Dermis blood vessel endothelial cell (primary cell): ENCODE measurements at regions not wholly inside any gene's neighbourhood (a gene's known extent, or its start where the extent isn't known, plus 50 kb on each side); places are given as distances from the start of the nearest gene placed in this dataset.

Experiments used
- DNase-seq: peaks from one replicate; pipeline ENCODE4 v3.0.0; 2010

DNA sequence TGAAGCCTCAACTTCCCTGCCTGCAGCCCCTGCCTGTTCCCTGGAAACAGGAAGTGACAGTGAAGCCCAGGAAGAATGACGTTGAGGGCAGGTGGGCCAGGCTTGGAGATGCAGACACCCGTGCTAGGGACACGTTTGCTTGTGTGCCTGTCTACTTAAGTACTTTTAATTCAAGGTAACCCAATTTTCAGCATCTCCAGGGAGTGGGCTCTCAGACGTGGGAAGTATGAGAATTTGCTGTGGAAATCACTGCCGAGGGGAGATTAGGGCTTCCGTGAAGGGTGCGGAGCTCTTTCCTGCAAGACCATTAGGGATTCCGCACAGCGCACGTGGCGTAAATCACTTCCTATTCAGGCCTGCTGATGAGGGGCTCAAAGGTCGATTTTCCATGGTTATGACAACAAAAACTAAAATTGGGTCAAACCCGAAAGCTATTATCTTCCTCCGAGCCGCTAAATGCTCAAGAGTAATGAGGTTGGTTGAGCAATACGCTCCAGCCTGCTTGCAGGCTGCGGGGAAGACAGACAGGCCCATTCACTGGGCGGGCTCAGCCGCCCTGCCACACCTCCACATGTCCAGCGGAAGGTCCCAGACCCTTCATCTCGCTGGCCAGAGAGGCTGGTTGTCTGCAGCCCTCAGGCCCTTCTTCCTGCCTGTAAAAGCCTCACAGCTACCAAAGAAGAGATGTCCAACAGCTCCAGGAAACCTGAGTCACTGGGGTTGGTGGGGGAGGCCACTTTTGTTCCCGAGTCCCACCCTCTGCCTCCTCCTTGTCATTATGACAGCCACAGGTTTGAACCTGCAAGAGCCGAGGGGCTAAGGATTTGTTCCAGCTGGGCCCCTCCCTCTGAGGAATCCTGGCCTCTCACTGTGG, 109.9 kb downstream of the RBFOX3 start:
- DNase-seq: peak; percentile 5

DNA sequence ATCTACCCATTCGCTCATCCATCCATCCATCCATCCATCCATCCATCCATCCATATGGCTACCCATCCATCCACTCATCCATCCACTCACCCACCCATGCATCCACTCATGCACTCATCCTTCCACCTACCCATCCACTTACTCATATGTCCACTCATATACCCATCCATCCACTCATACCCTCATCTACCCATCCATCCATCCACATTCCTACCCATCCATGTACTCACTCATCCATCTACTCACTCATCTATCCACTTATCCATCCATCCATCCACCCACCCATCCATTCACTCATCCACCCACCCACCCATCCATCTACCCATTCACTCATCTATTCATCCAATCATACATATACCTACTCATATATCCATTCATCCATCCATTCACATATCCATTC, 112.0 kb downstream of the RBFOX3 start:
- DNase-seq: no peak

DNA sequence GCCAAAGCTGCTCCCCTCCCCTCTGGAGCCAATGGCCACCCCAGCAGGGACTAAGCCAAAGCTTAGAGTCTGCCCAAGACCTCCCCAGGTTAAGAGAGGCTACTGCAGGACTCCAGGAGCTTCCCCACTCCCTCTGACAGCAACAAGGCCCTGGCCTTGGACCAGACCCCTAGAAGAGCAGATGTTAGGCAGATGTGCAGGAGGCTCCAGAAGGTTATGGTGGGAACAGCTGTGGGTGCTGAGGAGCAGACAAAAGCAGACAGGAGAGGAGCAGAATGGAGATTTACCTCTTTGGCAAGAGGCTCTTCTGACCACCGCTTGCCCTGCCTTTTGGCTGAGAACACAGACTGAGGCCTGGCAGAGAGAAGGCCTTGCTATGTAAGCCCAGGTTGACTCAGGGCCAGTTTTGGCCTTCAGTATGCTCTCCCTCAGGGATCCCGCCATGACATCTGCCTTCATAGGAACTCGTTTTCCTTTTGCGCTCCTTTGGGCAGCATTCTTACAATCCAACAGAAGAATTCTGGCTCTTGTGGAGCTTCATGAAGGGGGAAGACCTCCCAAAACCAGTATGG, 113.0 kb downstream of the RBFOX3 start:
- DNase-seq: no peak

DNA sequence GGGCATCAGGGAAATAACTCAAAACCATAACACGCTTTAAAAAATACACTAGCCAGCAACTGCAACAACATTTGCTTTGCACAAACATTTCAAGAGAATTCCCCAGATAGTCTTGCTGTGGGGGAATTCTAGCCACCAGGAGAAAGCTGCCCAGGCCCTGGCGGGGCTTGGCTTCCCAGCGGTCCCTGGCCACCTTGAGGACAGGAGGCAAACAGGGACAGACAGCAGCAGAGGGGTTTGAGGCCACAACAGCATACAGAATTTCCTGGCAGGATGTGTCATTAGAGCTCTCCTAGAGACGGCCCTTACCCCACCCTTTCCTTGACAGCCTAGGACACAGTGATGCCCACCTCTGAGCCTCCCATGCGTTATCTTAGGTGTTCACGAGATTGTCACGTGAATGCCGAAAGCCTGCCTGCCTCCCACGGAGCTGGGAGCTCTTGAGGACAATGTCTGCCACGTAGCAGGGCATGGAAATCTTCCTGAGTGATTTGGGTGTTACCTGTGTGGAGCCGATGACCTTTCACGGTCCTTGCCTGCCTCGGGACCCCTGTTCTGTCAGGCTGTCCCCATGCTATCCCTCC, 114.3 kb downstream of the RBFOX3 start:
- no peak for DNase-seq

DNA sequence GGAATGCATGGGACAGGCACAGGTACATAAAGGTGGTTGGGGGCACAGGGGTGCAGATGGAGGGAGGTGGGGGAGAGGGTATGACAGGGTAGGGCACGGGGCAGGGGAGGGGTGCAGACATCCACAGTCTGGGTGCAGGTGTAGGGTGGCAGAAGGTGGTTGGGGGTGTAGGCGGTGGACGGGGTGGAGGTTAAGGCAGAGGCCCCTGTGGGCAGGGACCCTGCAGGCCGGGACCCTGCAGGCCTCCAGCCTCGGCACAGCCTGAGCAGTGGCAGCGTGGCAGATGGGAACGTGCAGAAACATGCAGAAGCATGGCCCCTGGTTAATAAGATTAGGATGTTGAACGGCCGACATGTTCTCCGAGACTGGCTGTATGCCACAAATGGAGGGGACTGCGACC, 115.2 kb downstream of the RBFOX3 start:
- DNase-seq: no peak

DNA sequence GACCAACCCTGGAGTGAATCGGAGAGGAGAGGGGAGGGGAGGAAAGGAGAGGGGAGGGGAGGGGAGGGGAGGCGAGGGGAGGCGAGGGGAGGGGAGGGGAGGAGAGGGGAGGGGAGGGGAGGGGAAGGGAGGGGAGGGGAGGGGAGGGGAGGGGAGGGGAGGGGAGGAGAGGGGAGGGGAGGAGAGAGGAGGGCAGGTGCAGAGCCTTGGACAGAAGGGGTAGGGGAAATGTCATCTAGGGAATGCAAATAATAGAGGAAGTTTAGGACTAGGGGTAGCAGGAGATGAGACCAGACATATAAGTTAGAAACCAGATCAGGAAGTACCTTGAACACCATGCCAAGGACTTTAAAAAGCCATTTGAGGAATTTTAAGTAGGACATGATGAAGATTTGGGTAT, 119.8 kb downstream of the RBFOX3 start:
- no peak for DNase-seq

DNA sequence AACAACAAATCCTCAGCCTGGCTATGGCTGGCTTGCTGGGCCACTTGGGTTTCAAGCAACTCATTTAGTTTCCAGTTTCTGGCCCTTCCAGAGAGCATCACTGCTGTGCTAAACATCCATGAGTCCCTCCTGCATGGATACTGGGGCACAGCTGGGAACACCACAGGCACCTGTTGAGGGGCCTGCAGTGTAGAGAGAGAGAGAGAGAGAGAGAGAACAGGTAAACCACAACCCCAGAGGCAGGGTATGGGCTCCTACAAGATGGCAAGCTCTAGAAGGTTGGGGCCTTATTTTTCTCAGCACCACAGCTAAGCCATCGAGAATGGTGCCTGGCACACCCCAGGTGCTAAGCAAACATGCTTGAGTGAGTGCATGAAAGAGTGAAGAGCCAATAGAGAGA, 120.3 kb downstream of the RBFOX3 start:
- DNase-seq: no peak

DNA sequence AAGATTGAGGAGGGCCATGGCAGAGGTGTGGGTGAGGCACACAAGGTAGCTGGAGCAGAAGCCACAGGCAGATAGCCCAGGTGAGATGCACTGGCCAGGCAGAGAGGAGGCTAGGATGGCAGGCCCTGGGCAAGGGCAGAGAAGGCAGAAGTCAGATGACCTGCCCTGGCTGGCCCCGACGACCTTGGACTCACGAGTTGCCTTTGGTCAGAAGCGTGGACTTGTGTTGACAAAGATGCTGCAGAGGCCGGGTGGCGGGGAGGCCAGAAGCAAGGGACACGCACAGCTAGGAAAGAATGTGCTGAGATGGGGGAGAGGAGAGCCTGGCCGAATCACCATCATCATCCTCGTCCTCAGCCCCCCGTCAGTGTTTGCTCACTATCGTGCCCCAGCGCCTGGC, 123.7 kb downstream of the RBFOX3 start:
- DNase-seq: no peak

DNA sequence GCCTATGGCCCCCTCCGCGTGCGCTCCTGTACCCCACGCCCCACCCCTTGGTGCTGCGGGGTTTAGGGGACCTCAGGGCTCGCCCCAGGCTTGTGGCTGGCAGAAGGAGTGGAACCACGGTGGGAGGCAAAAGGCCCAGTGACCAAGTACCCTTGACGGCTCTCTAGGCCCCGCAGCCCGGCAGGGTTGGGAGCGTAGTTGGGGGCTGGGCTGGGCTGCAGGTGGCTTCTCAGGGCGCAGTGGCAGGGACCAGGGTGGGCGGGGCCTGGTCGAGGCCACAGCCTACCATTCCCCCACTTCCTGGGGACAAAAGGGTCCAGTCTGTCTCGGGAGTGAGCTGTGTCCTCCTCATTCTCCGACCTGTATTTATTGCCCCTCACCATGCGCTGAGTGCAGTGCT, 124.9 kb downstream of the RBFOX3 start:
- no peak for DNase-seq

DNA sequence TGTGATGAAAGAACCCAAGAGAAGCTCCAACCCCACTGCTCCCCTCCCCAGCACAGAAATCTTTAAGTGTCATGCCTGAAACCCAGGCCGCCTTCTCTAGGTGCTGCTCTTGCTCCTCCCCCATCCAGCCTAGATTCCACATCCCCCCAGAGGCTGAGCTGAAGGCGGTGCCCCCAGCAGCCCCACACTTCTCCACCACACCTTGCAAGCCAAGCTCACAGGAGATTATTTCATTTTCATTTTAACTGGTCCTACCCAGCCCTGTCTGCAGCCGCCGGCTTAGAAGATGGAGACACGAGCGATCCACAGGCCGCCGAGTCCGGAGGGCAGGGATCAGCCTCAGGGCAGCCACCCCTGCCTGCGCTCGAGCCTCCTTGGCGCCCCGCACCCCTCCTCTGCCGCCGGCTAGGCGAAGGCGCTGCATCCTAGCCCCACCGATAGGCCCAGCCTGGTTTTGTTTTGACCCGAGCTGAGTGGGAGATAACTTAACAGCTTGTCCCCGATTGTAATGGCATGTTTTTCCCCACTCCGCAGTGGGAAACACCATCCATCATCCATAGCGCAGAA, 125.3 kb downstream of the RBFOX3 start:
- DNase-seq: no peak

DNA sequence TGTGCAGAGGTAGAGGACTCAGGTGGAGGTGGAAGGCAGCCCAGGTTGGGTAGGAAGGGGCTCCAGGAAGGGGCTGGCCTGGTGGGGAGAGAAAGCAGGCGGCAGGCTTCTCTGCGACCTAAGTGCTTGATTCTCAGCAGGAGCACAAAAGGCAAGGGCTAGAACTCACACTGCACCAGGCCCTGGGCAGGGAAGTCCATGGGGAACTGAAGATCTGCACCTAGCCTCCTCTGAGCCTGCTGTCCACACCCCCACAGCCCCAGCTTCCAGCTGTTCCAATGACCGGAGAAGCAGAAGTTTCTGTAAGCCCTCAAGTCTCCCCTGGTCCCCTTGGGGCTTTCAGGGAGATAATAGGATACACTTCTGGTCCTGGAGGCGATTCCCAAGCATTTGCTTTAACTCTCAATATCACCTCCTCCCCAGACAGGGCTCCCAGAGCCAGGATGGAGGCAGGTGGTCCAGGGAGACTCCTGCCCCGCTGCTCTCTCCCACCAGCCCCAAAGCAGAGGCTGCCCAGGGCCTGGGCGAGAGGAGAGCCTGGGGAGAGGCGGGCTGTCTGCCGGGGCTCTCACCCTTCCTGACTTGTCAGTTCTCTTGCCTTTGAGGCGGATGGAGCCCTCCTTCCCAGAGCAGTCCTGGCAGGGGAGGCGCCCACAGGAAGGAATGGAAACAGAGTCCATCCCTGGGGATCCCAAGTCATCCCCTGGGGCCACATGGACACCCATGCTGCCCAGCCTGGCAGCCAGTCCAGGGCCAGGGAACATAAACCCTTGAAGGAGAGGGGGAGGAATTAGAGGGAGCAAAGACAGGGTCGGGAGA, 126.0 kb downstream of the RBFOX3 start:
- no peak for DNase-seq

DNA sequence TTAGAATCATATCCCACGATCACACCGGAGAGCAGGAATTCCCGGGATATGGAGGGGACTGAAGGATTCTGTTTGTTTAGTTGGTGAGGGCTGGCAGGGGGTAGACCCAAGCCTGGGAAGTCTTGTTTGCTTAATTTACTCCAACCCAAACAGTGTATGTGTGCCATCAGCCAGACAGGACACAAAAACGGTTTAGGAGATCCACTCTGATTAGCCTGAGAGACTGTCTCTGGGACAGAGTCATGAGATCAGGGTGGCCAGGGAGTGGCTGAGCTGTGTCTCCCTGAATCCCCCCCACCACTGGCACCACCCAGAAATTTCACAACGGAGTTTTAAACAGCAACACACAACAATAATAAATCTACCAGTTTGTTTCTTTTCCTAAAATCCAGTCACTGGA, 127.0 kb downstream of the RBFOX3 start:
- DNase-seq: no peak

DNA sequence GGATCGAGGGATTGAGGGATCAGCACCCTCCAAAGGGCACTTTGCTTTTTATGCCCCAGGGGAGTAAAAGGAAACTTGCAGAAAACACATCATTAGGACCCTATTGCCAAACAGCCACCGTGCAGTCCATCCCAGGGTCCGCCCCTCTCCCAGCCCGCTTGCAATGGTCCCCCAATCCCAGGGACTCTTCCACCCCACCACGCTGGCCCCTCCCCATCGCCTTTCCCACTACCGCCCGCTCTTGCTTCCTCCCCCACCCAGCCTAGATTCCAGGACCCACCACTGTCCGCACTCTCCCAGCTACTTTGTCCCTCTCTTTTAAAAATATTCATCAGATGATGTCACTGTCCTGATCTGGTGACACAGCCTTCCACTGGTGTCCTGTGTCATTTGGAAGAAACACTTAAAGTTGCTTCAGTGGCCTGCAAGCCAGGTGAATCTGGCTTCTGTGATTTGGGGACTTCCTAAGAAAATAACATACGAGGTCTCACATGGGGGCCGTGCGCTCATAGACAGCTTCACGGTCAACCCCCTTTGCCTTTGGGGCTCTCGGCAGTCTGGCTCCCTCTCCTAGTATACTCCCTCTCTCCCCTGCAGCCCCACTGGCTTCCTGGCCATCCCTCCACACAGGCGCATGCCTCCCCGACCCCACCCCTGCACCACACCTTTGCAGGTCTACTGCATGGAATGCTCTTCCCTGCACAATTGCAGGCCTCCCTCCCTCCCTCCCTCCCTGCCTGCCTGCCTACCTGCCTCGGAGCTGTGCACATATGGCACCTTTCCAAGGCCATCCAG, 127.9 kb downstream of the RBFOX3 start:
- no peak for DNase-seq

DNA sequence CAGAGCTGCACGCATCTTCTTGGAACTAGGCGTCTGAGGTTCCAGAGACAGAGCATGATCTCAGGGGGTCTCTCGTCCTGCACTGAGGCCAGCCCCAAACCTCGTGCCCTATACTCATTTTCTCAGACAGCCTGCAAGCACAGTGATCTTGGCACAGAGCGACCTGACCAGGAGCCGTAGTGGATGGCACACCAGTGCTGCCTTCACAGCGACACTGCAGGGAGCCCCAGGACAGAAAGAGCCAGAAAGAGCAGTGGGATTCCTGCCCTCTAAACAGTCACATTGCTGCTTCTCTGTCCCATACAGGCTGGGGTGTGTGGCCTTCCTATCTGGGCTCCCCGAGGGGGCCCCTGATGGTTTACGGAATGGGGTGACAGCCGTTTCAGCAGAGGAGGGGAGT, 131.0 kb downstream of the RBFOX3 start:
- no peak for DNase-seq

DNA sequence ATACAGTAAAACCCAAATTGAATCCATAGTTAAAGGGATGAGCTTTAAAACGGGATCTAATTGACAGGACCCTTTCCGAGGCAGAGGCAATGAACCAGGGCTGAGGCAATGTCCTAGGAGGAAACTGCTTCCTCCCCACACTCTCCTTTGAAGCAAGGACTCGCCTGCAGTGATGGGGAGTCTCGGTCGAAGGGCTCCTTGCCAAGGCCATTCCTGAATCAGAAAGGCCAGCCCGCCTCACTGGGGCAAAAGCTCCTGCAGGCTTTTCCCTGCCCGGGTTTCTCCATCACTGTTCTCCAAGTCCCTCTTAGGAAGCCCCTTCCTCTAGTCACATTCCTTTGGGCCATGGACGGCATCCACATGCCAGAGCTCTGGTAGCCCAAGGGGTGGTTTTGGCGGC, 132.0 kb downstream of the RBFOX3 start:
- no peak for DNase-seq

DNA sequence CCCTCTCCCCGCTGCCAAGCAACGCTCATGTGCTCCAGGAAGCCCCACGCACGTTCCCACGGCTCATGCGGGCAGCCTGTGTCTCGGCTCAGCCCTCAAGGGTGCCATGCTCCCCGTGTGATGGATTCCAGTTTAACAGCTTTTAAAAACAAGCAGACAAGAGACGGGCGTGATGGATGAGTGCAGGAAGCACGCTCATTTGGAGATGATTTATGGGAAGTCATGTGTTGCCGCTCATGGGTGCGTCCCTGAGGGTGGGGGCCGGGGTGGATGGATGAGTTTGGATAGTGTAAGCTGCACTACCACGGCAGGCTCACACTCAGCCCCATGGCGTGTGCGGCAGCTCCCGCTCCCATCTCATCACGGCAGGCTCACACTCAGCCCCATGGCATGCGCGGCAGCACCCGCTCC, 132.8 kb downstream of the RBFOX3 start:
- DNase-seq: no peak

DNA sequence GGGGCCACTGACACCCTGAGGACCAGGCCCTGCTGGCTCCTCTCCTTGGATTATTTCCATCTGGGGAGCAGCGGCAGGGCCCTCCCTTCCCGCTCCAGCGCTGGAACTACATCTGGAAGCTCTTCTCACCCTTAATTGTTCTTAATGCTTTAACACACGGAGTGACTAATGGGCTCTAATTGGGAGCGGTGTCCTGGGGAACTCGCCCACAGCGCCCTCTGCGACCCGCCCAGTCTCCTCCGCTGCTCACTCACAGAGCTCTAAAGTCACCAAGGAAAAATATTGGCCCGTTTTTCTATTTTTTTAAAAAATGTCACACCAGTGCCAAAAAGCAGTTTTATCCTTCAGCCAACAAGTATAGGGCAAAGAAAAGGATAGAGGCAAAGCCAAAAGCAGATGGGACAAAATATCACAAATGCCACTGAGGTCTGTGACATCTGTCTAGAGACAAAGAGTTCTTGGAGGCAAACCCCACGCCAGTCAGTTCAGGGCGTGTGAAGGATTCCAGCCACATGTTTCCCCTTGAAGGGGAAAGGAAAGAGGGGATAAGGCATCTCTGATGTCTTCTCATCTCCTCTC, 134.7 kb downstream of the RBFOX3 start:
- no peak for DNase-seq

DNA sequence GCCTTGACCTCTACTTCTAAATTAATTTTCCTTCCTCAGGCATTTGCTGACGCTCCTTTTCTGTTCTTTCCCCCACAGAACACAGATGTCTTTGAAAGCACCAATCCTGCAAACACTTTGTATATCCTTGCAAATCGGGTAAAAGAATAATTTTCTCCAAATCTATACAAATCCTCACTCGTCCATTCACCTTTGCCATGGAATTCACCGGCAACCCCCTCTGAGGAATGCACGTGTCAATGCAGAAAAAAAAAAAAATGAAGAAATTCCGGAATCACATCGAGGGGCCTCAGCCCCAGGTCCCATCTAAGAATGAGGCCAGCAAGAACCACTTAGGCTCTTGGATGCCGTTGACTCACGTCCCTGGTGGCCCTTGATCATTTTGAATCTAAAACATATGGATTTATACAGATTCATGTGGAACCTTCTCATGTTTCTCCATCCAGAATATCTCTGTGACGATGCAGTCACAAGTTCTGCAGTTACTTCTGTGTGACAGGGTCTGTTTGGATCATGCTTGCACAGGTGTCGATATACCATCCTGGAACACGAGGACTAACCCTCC, 136.9 kb downstream of the RBFOX3 start:
- DNase-seq: no peak

DNA sequence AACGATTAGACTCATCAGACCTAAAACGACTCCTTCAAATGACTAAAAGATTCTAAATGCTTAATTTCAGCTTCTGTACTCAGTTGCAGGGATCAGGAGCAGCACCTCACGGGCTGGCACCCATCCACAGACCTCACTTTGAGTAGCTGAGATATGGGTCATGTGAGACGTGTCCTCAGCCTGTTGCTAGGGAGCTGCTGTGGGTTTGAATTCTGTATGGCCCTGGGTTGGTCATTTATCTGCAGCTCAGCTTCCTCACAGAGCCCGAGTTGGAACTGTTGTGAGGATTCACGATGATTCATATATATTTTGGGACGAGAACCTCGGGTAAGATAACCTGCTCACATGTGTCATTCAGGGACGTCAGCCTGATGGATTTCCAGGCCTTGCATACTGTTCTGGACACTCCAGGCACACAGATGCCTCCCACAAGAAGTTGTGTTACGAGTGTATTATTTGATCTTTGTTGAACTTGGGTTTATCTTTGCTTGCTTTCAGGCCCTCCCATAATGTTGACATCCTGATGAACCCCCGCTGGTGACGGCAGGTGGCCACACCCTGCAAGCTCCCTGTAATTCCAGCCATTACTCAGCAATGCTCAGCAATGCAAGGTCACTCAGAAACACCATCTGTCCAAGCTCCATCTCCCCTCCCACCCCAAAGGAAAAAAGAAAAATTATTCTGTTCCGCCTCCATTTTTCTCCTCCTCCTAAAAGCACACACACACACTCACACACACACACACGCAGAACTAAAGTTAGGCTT, 137.6 kb downstream of the RBFOX3 start:
- no peak for DNase-seq

DNA sequence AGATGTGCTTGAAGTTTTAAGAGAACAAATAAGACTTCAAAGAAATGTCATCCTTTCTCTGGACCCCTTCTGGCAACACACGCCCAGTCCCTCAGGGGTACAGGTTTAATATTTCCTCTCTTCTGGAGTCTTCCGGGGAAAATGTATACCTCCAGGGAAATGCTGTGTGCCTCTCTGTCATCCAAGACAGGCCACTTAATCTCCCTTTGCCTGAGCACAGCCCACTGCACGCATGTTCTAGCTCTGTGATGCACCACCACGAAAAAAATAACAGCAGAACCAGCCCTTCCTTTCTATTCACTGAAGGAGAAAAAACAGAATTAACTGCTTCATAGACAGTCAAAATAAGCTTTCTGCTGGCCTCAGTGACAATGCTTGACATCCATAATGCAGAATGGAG, 140.1 kb downstream of the RBFOX3 start:
- no peak for DNase-seq

DNA sequence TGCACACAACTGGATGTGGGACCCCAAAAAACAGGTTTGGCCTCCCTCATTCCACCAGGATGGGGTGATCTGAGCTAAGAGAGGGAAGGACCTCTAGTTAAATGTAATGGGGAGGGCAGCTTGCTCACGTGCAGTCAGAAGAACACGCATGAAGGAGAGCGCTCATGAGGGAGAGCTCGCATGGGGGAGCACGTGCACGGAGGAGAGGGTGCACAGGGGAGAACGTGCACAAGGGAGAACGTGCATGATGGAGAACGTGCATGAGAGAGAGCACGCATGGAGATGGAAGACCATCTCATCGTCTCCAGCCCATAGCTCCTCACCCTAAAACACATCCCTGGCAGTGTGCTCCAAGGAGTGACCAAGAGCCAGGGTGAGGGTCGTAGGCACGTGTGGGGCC, 141.2 kb downstream of the RBFOX3 start:
- no peak for DNase-seq
